GM12864 (cell line): ENCODE measurements at regions not wholly inside any gene's neighbourhood (a gene's known extent, or its start where the extent isn't known, plus 50 kb on each side); places are given as distances from the start of the nearest gene placed in this dataset.

Source experiments
- DNase-seq: peaks from one replicate; pipeline ENCODE4 v3.0.0-alpha.2; 2011; ENCODE audit warnings: low read depth
- H3K4me3 ChIP-seq: 2 replicates; pipeline ENCODE4 v1.5.1; 2011; ENCODE audit warnings: mild to moderate bottlenecking, low read depth, low read length, control low read depth
- CTCF ChIP-seq: IDR thresholded peaks from 2 replicates; pipeline ENCODE4 v1.5.1; 2011; ENCODE audit warnings: low read depth, mild to moderate bottlenecking, moderate library complexity, low read length, control low read depth, inconsistent platforms; ENCODE audit errors: missing control alignments

GRCh38 chrX:38992441-38993096, 191.3 kb downstream of the MID1IP1 start:
- no peak for TF ChIP-seq CTCF
- no peak for DNase-seq
- H3K4me3 ChIP-seq: no peak overlapping the region

GRCh38 chrX:38993500-38993899, 192.2 kb downstream of the MID1IP1 start:
- TF ChIP-seq CTCF: no peak
- H3K4me3 ChIP-seq: no peak overlapping the region
- no peak for DNase-seq

- H3K4me3 ChIP-seq: no peak overlapping the region
- no peak for DNase-seq
- no peak for TF ChIP-seq CTCF
These were observed 197.8 kb downstream of the MID1IP1 start for GRCh38 chrX:38999099-38999498.

GRCh38 chrX:38999967-39000745, 198.9 kb downstream of the MID1IP1 start:
- H3K4me3 ChIP-seq: no peak overlapping the region
- DNase-seq: no peak
- no peak for TF ChIP-seq CTCF

- no peak for TF ChIP-seq CTCF
- no peak overlapping the region for H3K4me3 ChIP-seq
- DNase-seq: no peak
These were observed 199.5 kb downstream of the MID1IP1 start for GRCh38 chrX:39000802-39001201.

GRCh38 chrX:39002466-39002865, 201.2 kb downstream of the MID1IP1 start:
- no peak overlapping the region for H3K4me3 ChIP-seq
- TF ChIP-seq CTCF: no peak
- no peak for DNase-seq
